ENCODE measurements at regions not wholly inside any gene's neighbourhood (a gene's known extent, or its start where the extent isn't known, plus 50 kb on each side); places are given as distances from the start of the nearest gene placed in this dataset.

DNA sequence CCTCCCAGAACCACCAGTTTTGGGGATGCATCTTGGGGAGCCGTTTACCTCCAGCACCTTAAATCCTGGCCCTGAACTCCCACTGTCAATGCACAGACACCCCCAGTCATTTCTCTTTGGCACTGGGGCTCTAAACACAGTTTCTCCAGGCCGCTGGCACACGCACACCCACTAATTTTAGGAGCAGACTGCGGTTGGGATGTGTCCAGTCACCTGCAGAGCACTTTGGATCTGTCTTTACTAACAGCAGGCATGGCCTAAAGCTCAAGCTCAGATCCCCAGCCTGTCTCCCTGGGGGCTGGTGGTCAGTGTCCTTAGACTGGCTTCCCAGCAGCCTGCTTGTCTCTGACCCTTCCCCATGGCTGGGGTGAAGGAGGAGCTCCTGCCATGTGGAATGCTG, 49.9 kb downstream of the SYNE3 start:
- DNase-seq: no peak

GRCh38 chr14:95465936-95466335, 50.5 kb downstream of the SYNE3 start:
- DNase-seq: no peak

DNA sequence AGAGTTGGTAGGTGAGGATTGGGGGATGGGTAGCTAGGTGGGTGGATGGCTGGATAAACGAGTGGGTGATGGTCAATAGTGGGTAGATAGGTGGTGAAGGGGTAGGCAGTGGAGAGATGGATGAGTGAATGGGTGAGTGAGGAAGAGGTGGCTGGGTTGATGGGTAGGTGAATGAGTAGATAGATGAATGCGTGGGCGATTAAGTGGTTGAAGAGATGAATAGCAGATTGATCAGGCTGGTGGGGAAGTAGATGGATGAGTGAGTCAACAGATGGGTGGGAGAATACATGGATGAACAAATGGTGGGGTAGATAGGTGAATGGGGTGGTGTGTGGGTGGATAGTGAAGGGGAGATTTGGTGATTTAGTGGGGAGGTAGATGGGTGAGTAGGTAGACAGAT, 51.1 kb downstream of the SYNE3 start:
- DNase-seq: no peak

- DNase-seq: no peak
Measured at GRCh38 chr14:95464514-95464913, 51.9 kb downstream of the SYNE3 start.

DNA sequence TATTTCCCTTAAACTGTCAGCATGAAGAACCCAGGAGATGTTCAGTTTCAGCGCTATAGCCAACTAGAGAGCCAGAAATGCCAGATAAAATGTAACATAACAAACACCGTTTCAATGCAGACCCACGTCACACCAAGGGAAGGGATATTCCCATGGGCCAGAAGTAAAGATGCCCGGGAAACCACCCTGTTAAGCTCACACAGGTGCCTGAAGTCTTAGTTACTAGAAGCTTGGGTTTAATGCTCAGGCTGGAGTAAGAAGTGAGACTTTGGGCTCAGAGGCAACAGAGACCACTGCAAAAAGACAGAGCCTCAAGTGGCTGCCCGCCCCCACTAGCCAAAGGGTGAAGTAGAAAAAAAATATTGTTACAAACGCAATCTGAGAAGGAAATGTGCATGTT, 52.3 kb downstream of the SYNE3 start:
- DNase-seq: peak; percentile 44

DNA sequence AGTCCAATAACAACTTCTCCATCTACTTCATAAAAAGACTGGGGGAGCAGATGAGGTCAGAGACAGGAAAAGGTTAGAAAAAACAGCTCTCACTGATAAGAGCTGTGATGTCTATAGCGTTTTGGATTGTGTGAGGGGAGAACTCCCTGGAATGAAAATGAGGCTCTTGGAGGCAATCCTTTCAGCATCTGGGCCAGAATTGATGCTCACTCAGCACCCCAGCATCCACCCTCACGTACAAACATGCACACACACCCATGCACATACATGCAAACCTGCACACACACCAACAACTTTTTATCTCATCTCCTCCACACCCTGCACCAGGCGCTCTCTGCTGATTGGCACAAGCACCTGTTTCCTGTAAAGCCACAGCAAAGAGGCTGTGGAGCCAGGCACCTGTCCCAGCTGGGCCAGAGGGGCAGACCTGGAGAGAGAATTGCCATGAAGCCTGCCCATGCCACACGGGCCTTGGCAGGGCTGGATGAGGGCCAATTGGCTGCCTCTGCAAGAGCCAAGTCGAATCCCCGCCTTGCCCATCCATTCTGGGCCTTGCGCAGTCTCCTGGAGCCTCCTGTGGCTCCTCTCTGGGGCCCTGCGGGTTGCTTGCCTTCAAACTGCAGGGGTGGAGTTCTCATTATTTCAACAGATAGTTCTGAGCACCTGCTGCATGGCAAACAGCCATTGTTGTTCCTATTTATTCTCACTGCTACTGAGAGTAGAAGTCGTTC, 53.1 kb downstream of the SYNE3 start:
- peak; percentile 77 for DNase-seq

DNA sequence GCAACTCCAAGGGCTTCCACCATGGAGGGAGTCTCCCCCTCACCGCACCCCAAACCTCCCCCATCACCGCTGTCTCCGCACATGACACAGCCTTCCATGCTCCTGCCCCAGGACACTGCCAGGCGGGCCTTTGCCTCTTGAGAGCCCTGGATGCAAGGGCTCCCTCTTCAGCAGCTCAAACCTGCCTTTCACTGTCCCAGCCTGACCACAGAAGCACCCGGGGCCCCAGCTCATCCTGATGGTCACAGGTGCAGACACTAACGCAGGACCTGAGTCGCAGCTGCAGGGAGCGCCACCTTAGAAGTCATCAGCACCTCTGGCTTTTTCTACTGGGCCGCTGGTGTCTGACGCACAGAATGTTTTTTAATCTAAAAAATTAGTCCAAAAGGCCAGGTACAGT, 54.0 kb downstream of the SYNE3 start:
- peak; percentile 12 for DNase-seq

DNA sequence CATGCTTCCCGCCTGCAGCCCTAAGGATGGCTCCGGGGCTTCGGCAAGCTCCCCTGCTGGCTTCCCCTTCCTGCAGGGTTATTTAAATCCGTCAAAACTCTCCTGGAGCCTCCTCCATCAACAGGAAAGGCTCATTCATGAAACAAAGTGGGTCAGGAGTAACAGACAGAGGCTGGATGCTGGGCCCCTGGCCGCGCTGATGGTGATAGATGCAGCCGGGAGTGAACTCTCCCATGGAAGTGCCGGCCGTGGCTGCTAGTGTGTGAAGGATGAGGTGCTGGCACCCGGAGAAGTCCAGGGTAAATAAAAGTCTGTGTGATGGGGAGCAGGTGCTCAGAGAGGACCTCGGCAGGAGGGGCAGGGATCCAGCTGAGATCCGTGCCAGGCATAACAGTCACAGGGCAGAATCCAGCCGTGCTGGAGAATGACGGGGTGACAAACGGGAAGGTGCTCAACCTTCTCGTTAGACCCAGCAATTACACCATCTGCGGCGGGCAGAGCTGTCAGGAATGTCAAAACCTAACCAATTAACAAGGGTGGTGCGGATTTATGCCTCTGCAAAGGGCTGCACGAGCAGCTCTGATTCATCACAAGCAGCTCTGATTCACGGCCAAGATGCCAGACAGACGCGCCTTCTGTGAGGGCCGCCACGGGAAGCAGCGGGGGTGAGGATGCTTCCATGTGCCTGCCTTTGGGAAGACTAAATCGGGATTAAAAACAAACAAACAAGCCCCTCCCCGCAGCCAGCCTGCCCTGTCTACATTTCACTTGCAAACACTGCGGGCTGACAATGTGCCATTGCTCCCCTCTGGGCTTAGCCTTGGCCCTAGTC, 55.6 kb downstream of the SYNE3 start:
- DNase-seq: peak; percentile 37

DNA sequence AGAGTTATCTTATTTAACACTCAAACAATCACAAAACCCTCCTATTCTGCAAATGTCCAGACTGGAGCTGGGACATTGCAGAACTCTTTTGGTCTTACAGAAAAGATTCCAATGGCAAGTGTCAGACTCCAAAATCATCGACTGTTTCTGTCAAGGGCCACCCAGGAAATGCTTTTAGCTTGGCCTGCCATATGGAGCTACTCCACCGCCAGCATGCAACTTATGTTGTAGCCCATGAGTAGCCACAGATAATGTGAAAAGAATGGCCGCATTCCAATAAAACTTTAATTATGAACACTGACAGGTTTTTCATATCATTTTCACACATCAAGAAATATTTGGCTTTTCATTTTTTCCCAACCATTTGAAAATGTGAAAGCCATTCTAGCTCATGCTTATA, 57.5 kb downstream of the SYNE3 start:
- DNase-seq: no peak

- DNase-seq: no peak
Measured at GRCh38 chr14:95458459-95458858, 58.0 kb downstream of the SYNE3 start.

- DNase-seq: no peak
Measured at GRCh38 chr14:95456281-95456680, 60.2 kb downstream of the SYNE3 start.

DNA sequence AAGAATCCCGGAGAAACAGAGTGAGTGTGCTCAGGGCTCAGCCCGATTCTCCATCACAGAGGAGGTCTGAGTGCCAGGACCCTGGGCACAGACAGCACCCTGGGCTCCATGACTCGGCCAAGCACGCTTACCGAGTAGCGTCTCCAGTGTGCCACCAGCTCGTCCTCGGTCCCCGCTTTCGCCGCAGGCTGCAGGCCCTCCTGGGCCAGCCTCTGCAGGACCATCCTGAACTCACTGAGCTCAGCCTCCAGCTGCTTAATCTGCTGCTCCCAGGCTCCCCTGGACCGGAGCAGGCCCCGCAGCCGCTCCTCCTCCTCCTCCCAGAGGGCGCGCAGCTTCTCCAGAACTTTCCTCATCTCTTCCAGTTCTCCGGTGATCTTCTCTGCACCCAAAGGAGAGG, 61.2 kb downstream of the SYNE3 start:
- DNase-seq: no peak

DNA sequence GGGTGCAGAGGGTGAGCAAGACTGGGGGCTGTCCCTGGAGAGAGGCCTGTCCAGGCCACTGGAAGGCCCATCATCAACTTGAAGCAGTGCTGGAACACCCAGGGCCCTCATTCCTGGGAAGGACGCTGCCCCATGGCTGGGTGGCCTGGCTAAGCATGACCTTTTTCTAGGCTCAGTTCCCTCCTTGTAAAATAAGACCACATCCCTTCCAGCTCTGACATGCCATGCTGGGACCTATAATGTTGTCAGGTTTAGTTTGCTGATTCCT, 62.8 kb downstream of the SYNE3 start:
- no peak for DNase-seq

- peak; percentile 48 for DNase-seq
Measured at GRCh38 chr14:95452893-95453712, 63.3 kb downstream of the SYNE3 start.

DNA sequence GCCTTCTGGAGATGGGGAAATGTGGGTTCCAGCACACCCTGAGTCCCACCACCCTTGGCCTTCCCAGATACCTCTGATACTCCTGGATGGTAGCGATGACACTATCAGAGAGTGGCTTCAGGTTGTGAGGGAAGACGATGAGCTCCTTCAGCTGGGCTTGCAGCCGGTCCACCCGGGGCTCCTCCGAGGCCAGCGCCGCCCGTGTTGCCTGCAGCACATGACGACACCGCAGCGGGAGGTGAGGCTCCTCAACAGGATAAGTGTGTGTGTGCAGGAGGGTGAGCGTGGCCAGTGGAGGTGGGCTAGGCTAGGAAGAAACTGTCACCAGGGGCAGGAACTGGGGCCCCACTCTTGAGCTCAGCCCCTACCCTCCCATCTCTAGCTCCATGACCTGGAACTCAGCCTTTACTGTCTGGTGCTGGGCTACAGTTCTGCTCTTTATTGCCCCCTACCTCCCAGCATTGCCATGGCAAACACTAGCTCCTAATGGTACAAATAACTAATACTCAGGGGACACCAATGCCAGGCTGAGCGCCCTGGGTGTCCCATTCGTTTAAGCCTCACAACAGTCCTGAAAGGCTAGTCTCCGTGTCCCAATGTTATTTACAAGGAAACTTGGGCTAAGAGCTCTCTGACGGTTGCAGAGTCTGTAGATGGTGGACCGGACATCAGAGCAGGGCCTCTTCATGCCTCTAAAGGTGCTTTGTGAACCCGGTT, 64.1 kb downstream of the SYNE3 start:
- peak; percentile 49 for DNase-seq

GRCh38 chr14:95449131-95449530, 67.3 kb downstream of the SYNE3 start:
- no peak for DNase-seq

DNA sequence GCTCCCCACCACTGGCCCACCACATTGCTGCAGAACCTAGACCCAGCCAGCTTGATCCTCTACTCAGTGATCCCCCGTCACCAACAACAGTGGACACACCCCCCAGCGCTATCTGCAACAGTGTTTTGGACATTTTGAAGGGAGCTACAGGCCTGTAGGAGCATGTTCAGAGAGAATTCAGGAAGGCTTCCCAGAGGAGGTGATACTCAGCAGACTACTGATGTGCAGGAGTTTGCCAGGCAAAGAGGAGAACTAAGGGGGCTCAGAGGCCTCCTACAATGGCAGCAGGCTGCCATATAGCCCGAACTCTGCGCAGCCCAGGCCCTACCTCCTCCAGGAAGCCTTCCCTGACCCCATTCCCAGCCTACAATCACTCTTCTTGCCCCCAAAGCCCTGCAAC, 70.0 kb downstream of the SYNE3 start:
- DNase-seq: no peak

DNA sequence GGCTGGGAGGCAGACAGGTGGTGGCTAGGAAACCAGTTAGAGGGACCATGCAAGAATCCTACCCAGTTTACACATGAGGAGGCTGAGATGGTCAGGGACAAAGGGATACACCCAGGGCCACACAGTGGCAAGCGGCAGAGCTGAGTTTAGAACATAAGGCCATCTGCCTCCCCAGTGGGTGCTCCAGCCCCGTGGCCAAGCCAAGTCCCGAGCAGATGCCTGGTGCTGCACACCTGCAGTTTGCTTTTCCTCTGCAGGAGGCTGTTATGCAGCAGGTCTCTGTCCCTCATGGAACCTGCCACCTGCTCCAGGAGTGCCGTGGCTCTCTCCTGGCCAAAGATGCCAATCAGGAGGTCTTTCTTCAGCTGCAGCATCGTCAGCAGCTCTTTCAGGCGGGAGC, 70.8 kb downstream of the SYNE3 start:
- peak; percentile 44 for DNase-seq

DNA sequence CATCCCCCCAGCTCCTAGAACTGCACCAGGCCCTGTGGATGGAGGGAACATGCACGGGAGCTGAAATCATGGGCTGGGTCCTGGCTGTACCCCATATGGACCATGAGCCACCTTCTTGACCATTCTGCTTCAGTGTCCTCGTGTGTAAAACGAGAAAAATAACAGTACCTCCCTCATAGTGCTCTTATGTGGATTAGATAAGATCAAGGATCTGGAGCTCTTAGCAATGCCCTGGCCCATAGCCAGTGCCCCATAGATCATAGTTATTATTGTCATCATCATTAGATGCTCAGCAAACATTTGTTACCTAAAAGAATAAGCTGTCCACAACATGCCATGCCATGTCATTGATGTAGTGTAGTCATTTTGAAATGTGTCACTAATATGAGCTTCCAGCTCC, 71.3 kb downstream of the SYNE3 start:
- DNase-seq: no peak

DNA sequence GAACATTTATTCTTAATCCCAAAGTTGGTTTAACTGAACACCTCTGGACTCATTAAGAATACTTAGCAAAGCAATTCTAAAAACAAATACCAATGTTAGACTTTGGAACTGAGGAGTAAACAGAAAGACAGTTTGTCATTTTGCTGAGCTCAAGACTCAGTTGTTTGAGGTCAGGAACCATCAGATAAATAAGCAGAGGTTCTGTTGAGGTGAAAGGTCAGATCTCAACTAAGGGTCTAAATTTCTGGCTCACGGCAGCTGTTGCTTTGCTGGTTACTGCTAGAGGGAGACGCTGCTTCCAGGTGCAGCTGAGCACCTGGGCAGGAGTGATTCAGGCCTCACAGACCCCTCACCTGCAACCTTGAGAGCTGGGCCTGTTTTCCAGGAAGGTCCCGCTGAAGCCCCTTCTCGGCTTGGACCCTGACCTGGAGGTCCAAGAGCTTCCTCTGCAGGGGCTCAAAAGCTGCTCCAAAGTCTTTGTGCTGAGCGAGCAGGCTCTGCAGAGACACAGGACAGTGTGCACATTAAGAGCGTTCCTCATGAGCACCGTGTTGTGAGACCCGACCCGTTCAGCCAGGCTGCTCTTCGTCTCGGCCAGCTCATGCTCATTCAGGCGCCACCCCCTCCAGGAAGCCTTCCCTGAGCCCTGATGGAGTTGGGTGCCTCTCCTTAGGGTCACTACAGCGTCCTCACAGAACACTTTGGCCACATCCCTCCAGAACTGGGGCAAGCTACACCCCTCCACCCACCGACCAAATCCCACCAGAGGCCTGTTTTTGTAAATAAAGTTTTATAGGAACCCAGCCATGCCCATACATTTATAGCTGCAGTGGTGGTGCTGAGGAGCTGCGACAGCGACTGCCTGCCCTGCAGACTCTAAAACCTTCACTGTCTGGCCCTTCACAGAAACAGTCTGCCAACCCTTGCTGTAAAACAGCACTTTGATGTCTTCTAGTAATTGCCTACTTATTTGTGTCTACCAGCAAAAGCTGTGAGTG, 72.0 kb downstream of the SYNE3 start:
- DNase-seq: no peak

DNA sequence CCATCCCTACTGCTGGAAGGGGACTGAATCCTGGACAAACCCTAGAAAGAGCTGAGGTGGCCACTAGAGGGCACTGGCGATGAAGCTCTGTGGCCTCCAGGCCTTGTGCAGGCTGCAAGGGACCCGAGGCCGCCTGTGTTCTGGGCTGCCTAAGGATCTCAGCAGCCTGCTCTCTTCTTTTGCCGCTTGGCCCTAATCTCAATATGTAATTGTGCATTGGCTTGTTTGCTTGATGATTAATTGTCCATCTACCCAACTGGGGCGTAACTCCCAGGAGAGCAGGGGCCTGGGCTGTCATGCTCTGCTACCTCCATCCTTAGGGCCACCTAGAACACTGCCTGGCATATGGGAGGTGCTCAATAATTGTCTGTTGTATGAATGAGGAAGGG, 73.8 kb downstream of the SYNE3 start:
- peak; percentile 82 for DNase-seq

Measured in DMS53 (cell line).